Cardiac muscle cell (in vitro differentiated cells and primary cell): ENCODE measurements at regions not wholly inside any gene's neighbourhood (a gene's known extent, or its start where the extent isn't known, plus 50 kb on each side); places are given as distances from the start of the nearest gene placed in this dataset.

Source experiments
- DNase-seq, 2 donors: peaks; one replicate each; pipeline versions ENCODE4 v3.0.0 to v3.0.0-alpha.2; 2010 to 2017; ENCODE audit warnings: low read depth in 1 of 2, low spot score in 1 of 2
- H3K27ac ChIP-seq: fragments of 200-600 bp; sonication (generic); 2 replicates; pipeline ENCODE4 v1.5.1; 2016
- H3K27me3 ChIP-seq: fragments of 200-600 bp; sonication (generic); 2 replicates; pipeline ENCODE4 v1.6.0; 2016; ENCODE audit warnings: control low read depth
- H3K36me3 ChIP-seq: fragments of 200-600 bp; sonication (generic); 2 replicates; pipeline ENCODE4 v1.5.1; 2016; ENCODE audit warnings: control low read depth
- H3K4me1 ChIP-seq: fragments of 200-600 bp; sonication (generic); 2 replicates; pipeline ENCODE4 v1.8.1; 2017; ENCODE audit warnings: low read depth, mild to moderate bottlenecking, mixed run types
- H3K4me3 ChIP-seq: fragments of 200-600 bp; sonication (generic); 2 replicates; pipeline ENCODE4 v1.5.1; 2016; ENCODE audit warnings: mild to moderate bottlenecking
- H3K9me3 ChIP-seq: fragments of 200-600 bp; sonication (generic); 2 replicates; pipeline ENCODE4 v1.5.1; 2017; ENCODE audit warnings: low read depth, mild to moderate bottlenecking, control low read depth
- CTCF ChIP-seq: IDR thresholded peaks from 2 replicates; pipeline ENCODE4 v1.5.1; 2012; ENCODE audit warnings: low read depth, mild to moderate bottlenecking, low read length

- no peak for DNase-seq
- TF ChIP-seq CTCF, result no peak
- no peak overlapping the region for H3K27ac ChIP-seq
- H3K9me3 ChIP-seq, result no peaks in the 10 kb centered on the region
- no peaks in the 10 kb centered on the region for H3K4me1 ChIP-seq
- no peak overlapping the region for H3K4me3 ChIP-seq
- H3K36me3 ChIP-seq, result no peaks in the 10 kb centered on the region
- no peaks in the 10 kb centered on the region for H3K27me3 ChIP-seq
Observed at GRCh38 chr2:119062652-119063051, 95.9 kb downstream of the C1QL2 start.

GRCh38 chr2:119062179-119062578 lies 96.4 kb downstream of the C1QL2 start:
- no peaks in the 10 kb centered on the region for H3K27me3 ChIP-seq
- no peak for TF ChIP-seq CTCF
- H3K4me3 ChIP-seq, result no peak overlapping the region
- no peaks in the 10 kb centered on the region for H3K36me3 ChIP-seq
- DNase-seq, result no peak
- H3K4me1 ChIP-seq, result no peaks in the 10 kb centered on the region
- no peaks in the 10 kb centered on the region for H3K9me3 ChIP-seq
- H3K27ac ChIP-seq, result no peak overlapping the region

- H3K4me3 ChIP-seq, result no peak overlapping the region
- no peak for TF ChIP-seq CTCF
- no peaks in the 10 kb centered on the region for H3K9me3 ChIP-seq
- no peak for DNase-seq
- no peaks in the 10 kb centered on the region for H3K36me3 ChIP-seq
- no peaks in the 10 kb centered on the region for H3K4me1 ChIP-seq
- H3K27me3 ChIP-seq, result no peaks in the 10 kb centered on the region
- no peak overlapping the region for H3K27ac ChIP-seq
Observed at GRCh38 chr2:119059940-119060339, 98.6 kb downstream of the C1QL2 start.

GRCh38 chr2:119059287-119059686 lies 99.3 kb downstream of the C1QL2 start:
- TF ChIP-seq CTCF, result no peak
- Histone ChIP-seq H3K4me1 (no peaks in the 10 kb centered on the region), H3K4me3 (no peak overlapping the region), H3K27me3 (no peaks in the 10 kb centered on the region), H3K9me3 (no peaks in the 10 kb centered on the region), H3K27ac (no peak overlapping the region), H3K36me3 (no peaks in the 10 kb centered on the region)
- no peak for DNase-seq

- no peak overlapping the region for H3K27ac ChIP-seq
- DNase-seq, result no peak
- no peaks in the 10 kb centered on the region for H3K27me3 ChIP-seq
- H3K4me3 ChIP-seq, result no peak overlapping the region
- no peak for TF ChIP-seq CTCF
- no peaks in the 10 kb centered on the region for H3K9me3 ChIP-seq
- H3K36me3 ChIP-seq, result no peaks in the 10 kb centered on the region
- H3K4me1 ChIP-seq, result no peaks in the 10 kb centered on the region
Observed at GRCh38 chr2:119053700-119054436, 104.7 kb downstream of the C1QL2 start.
